Endothelial cell (in vitro differentiated cells): ENCODE measurements at regions not wholly inside any gene's neighbourhood (a gene's known extent, or its start where the extent isn't known, plus 50 kb on each side); places are given as distances from the start of the nearest gene placed in this dataset.

ENCODE experiments used
- DNase-seq: peaks from one replicate; pipeline ENCODE4 v3.0.0; 2021; ENCODE audit warnings: low spot score
- H3K27ac Mint-ChIP-seq: one replicate; pipeline ENCODE4 v1.8.0; 2021; ENCODE audit warnings: mixed read lengths, inconsistent platforms; ENCODE audit not compliant: unreplicated experiment
- H3K27me3 Mint-ChIP-seq: one replicate; pipeline ENCODE4 v1.8.0; 2021; ENCODE audit warnings: mild to moderate bottlenecking, moderate library complexity, mixed read lengths, inconsistent platforms; ENCODE audit not compliant: unreplicated experiment
- H3K36me3 Mint-ChIP-seq: one replicate; pipeline ENCODE4 v1.8.0; 2021; ENCODE audit warnings: mild to moderate bottlenecking, low read depth, mixed read lengths, inconsistent platforms; ENCODE audit not compliant: unreplicated experiment
- H3K4me1 Mint-ChIP-seq: one replicate; pipeline ENCODE4 v1.8.0; 2021; ENCODE audit warnings: mild to moderate bottlenecking, mixed read lengths, inconsistent platforms; ENCODE audit not compliant: unreplicated experiment
- H3K4me3 Mint-ChIP-seq: one replicate; pipeline ENCODE4 v1.8.0; 2021; ENCODE audit warnings: mild to moderate bottlenecking, mixed read lengths, inconsistent platforms; ENCODE audit not compliant: unreplicated experiment
- H3K9me3 Mint-ChIP-seq: one replicate; pipeline ENCODE4 v1.8.0; 2021; ENCODE audit warnings: mixed read lengths, inconsistent platforms; ENCODE audit not compliant: unreplicated experiment
- CTCF ChIP-seq: fragments of 200-600 bp; sonication (generic); IDR thresholded peaks from one replicate; pipeline ENCODE4 v1.5.0; 2021; ENCODE audit warnings: antibody characterized with exemption; ENCODE audit not compliant: unreplicated experiment

- Mint-ChIP-seq H3K9me3 (no peaks in the 10 kb centered on the region), H3K27ac (no peak overlapping the region), H3K27me3 (peaks cover under 1% of the 10 kb centered on the region), H3K4me3 (no peak overlapping the region), H3K4me1 (no peaks in the 10 kb centered on the region), H3K36me3 (no peaks in the 10 kb centered on the region)
- no peak for DNase-seq
- TF ChIP-seq CTCF, result no peak
Measured at GRCh38 chr14:54225457-54226060, 171.2 kb upstream of the CDKN3 start.

GRCh38 chr14:54226103-54226502, 170.7 kb upstream of the CDKN3 start:
- Mint-ChIP-seq H3K4me1 (no peaks in the 10 kb centered on the region), H3K4me3 (no peak overlapping the region), H3K27ac (no peak overlapping the region), H3K9me3 (no peaks in the 10 kb centered on the region), H3K36me3 (no peaks in the 10 kb centered on the region), H3K27me3 (no peaks in the 10 kb centered on the region)
- no peak for TF ChIP-seq CTCF
- DNase-seq, result no peak

- H3K4me3 Mint-ChIP-seq, result no peak overlapping the region
- TF ChIP-seq CTCF, result no peak
- no peaks in the 10 kb centered on the region for H3K4me1 Mint-ChIP-seq
- no peaks in the 10 kb centered on the region for H3K36me3 Mint-ChIP-seq
- no peaks in the 10 kb centered on the region for H3K27me3 Mint-ChIP-seq
- DNase-seq, result no peak
- H3K27ac Mint-ChIP-seq, result no peak overlapping the region
- no peaks in the 10 kb centered on the region for H3K9me3 Mint-ChIP-seq
Measured at GRCh38 chr14:54226558-54226957, 170.2 kb upstream of the CDKN3 start.

GRCh38 chr14:54229136-54229535, 167.7 kb upstream of the CDKN3 start:
- H3K27me3 Mint-ChIP-seq, result no peaks in the 10 kb centered on the region
- TF ChIP-seq CTCF, result no peak

GRCh38 chr14:54230645-54231044, 166.2 kb upstream of the CDKN3 start:
- DNase-seq, result no peak
- Mint-ChIP-seq H3K9me3 (peaks cover 6% of the 10 kb centered on the region), H3K27ac (no peak overlapping the region), H3K27me3 (no peaks in the 10 kb centered on the region), H3K36me3 (no peaks in the 10 kb centered on the region), H3K4me3 (no peak overlapping the region), H3K4me1 (no peaks in the 10 kb centered on the region)
- TF ChIP-seq CTCF, result no peak

More at GRCh38 chr14:54229136-54229535, 167.7 kb upstream of the CDKN3 start:
- no peak overlapping the region for H3K27ac Mint-ChIP-seq
- no peaks in the 10 kb centered on the region for H3K36me3 Mint-ChIP-seq
- H3K4me1 Mint-ChIP-seq, result no peaks in the 10 kb centered on the region
- DNase-seq, result no peak
- no peak overlapping the region for H3K4me3 Mint-ChIP-seq
- H3K9me3 Mint-ChIP-seq, result no peaks in the 10 kb centered on the region
